Stimulated activated naive CD4-positive, alpha-beta T cell (primary cell): ENCODE measurements at regions not wholly inside any gene's neighbourhood (a gene's known extent, or its start where the extent isn't known, plus 50 kb on each side); places are given as distances from the start of the nearest gene placed in this dataset.

ENCODE experiments used
- DNase-seq, 6 experiments: peaks; one replicate each; lab custom pipeline; 2025; lab: John Stamatoyannopoulos, UW

DNA sequence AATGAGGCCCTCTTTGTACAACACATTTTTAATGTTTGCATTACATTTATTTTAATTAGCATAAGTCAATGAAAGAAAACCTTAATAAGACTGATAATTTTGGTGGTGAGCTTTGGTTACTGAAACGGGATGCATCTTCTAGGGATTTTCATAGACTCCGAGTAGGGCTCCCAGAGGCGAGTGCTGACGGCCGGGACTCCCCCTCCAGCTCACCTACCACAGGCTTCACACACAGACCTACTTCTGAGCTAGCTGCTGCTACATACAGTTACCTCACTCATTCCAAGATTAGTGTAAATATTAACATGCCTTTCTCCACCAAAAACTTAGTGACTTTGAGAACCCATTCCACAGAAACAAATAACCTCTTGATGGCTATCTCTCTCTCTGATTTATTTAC lies 271.1 kb downstream of the GALR1 start:
- no peak for DNase-seq

DNA sequence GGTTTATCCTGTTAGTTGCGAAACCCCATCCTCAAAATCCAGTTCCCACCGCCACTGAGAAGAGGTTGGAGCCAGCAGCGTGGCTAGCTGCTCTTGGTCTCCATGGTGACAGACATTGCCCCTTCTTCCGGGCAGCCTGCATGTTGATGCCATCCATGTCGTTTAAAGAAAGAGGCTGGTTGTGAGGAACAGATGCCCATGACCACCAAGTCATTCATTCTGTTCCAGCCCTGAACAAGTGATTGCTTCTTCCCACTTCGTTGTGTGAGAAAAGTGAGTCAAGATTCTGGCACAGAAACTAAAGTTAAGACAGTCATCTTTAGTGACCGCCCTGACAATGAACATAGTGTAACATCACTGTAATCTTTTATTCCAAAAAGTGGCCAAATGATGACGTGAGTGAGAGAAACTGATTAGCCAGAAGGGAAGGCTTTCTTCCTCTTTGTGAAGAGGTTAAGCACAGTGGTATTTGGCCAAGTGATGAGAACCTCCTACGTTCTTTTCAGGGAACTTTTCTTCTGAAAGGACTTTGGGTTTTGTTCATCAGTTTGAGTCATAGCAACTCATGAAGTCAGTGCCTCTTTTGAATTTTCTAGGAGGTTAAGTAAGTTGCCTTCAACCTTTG lies 272.5 kb downstream of the GALR1 start:
- DNase-seq: no peak

DNA sequence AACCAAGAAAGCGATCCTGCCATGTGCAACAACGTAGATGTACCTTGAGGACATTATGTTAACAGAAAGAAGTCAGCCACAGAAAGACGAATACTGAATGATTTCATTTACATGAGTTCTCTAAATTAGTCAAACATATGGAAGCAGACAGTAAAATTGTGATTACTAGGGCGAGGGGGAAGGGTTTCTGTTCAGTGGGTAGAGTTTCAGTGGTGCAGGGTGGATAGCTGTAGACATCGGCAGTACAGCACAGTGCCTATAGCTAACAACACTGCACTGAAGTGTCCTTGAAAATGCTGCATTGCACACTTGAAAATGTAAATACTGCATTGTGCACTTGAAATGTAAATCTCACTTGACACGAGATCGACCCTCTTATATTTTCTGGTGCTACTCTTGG lies 275.3 kb downstream of the GALR1 start:
- DNase-seq: no peak

DNA sequence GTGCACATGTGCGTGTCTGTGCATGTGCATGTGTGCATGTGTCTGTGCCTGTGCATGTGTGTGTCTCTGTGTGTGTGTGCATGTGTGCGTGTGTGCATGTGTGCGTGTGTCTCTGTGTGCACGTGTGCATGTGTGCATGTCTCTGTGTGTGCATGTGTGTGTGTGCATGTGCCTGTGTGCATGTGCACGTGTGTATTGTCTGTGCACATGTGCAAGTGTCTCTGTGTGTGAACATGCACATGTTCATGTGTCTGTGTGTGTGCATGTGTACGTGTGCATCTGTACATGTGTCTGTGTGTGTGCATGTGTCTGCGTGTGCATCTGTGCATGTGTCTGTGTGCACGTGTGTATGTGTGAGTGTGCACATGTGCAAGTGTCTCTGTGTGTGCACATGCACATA lies 277.3 kb downstream of the GALR1 start:
- no peak for DNase-seq

DNA sequence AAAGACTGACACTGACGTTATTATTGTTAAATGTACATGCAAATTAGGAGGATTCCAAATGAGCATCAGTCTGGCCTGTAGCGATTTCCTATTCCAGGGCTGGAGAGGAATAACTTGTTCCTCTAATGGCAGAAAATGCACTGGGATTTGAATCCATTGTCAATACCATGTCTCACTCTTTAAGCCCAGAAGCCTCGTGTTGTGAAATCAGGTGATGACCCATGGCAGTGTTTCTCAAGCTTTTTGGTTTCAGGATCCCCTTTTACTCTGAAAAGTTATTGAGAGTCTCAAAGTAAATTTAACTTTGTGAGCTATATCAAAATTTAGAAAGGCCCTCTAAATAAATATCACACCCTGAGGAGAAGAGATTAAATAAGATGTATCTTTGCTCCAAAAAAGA lies 279.2 kb downstream of the GALR1 start:
- DNase-seq: no peak

DNA sequence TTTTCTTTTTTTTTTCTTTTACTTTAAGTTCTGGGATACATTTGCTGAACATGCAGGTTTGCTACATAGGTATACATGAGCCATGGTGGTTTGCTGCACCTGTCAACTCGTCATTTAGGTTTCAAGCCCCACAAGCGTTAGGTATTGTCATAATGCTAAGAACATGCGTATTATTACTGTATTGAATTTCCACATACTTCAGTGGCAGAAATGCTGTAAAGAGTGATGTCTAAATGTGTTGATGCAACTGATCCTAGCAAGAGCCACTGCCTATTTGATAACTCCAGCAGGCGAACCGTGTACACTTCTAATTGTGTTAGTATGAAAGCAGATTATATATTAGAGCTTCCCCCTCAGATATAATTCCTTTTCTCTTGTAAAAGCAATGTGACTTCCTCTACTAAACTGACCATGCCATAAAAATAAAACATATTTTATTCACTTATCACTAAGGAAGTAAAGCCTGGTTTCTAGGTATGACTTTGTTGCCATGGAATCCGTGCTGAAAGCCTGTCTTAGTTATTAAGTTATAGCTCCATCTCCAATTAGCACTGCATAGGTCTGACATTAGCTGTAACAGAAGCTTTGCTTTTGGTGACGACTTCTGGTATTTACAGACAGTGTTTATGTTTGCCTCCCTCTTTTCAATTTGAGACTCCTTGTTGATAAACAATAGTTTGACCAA lies 280.0 kb downstream of the GALR1 start:
- DNase-seq: no peak

DNA sequence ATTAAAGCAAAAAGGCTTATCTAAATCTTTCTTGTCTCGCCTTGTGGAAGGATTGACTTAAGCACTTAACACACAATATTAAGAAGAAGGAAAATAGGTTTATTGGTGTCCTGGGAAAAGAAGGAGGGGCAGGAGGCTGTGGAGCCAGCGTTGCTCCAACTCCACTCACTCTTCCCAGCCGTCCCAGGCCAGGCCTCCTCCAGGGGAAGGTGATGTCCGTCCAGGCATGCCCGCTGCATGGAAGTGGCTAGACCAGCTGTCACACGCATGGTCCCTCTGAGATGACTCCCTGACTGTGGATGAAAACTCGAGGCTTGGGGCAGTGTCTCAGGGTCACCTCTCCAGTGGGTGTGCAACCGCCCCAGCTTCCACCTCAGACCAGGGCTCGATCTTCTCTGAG lies 281.1 kb downstream of the GALR1 start:
- DNase-seq: no peak

DNA sequence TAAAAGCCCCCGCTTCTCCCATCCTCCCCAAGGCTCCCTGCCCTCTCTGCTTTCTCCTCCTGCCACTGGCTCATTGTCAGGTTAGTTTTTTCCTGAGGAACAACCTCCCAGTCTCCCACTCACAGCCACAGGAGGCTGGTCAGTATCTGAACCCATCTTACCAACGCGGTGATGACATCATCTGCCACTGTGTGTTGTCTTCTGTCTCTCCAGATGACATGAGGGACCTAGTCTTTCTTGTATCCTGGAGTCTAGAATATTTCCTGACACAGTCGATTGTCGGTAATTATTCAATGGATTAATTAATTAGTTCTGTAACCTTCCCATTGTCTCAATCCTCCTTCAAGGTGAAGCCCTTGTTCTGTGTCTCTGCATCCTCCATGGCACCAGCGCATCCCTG lies 290.2 kb downstream of the GALR1 start:
- no peak for DNase-seq

DNA sequence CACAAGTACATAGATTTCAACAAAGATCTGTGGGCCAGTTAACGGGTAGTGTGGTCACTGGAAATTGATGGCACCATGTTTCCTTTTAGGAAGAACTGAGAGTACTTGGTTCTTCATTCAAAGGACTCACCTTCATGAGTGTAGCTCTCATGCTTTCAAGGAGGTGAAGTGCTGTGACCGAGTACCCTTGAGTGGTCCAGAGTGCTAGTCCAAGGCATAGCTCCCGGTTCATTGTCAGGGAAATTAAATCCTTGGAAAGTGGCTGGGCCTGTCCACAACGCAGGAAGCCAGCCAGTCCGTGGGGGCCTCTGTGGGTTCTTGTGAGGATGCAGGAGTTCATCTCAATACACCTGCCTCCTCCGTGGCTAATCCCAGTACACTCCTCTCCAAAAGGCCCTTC lies 295.1 kb downstream of the GALR1 start:
- no peak for DNase-seq

DNA sequence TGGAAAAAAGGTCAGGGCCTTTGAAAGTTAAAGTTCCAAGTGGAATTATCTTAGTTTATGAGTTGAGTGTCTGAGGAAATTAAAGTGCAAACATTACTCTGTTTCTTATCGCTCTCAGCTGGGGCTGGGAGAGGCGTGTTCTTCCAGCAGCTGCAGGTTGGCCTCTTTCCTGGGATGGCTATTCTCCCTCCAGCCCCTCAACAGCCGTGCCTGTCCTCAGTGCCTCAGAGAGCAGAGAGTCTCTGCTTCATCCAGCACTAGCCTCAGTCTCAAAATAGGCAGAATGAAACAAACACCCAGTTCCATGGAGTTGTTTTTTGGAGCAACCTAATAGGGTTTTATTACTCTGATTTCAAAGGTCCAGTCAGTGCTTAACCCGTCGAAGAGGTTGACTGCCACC lies 298.1 kb downstream of the GALR1 start:
- DNase-seq: no peak

DNA sequence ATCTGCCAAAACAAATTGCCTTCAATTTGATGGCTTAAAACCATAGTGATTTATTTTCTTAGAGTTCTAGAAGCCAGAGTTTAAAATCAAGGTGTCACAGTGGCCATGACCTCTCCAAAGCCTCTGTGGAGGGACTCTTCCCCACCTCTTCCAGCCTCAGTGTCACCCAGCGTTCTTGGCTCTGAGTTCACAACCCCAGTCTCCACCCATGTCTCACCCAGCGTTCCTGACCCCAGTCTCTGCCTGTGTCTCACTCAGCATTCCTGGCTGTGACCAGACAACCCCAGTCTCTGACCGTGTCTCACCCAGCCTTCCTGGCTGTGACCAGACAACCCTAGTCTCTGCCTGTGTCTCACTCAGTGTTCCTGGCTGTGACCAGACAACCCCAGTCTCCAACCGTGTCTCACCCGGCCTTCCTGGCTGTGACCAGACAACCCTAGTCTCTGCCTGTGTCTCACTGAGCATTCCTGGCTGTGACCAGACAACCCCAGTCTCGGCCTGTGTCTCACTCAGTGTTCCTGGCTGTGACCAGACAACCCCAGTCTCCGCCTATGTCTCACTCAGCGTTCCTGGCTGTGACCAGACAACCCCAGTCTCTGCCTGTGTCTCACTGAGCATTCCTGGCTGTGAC lies 299.3 kb downstream of the GALR1 start:
- DNase-seq: no peak

DNA sequence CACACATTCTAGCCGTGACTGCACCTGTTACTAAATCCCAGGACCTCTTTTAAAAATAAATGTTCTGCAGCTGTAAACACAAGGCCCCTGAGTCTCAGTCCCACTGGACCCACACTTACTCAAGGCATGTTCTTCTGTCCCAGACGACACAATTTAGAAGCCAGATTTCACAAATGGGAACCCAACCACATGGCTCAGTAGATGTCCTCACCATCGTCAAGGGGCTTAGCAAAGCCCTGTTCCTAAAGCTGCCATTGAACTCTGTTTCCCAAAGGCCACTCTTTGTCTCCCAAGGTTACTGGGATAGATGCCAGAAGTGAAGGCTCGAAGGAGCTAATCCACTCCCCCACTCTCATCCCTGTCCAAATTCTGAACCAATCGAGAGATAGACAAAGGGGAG lies 301.0 kb downstream of the GALR1 start:
- DNase-seq: no peak

DNA sequence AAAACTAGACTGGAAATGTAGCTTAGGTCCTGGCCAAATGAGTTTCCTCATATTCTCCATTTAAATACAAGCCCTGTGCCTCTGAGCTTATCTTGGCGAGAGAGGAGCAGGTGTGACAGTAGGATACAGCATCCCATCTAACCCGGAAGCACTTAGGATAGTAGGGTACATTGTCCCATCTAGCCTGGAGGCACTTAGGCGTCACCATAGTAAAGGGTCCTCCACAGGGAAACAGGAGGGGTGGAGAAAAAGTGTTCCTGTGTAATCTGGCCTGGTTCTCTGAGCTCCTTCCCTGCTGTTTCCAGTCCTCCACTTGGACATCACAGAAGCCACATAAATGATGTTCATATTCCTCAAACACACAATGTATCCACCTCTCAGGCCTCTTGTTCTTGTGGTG lies 301.4 kb downstream of the GALR1 start:
- no peak for DNase-seq

DNA sequence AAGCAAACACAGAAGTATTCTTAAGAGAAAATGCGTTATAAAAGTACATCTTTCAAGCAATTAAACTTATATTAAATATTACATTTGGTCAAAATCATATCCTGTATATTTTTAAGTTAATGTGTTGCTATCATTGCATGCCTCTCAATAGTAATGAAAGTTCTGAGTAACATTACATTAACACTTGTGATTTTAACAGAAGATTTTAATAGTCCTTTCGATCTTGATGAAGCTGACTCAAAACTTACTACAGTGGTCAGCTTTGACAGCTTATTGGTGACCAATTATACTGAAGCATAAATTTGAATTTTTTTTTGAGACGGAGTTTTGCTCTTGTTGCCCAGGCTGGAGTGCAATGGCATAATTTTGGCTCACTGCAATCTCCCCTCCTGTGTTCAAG lies 303.3 kb downstream of the GALR1 start:
- DNase-seq: no peak

DNA sequence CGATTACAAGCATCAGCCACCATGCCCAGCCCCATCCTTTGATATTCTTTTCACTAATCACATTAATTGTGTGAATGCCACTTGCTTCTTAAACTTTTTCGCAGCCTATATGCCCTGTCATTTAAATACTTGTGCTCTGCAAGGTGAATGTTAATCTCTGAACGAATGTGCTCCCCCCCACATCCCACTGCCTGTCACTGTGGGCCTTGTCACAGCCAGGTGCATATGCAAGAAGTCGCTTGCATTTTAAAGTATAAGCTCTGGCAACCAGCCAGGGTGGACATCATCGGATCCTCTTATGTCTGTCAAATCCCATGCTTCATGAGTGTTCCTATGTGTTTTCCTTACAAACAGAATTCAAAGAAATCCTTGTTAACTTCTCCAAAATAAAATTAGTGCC lies 304.4 kb downstream of the GALR1 start:
- no peak for DNase-seq

DNA sequence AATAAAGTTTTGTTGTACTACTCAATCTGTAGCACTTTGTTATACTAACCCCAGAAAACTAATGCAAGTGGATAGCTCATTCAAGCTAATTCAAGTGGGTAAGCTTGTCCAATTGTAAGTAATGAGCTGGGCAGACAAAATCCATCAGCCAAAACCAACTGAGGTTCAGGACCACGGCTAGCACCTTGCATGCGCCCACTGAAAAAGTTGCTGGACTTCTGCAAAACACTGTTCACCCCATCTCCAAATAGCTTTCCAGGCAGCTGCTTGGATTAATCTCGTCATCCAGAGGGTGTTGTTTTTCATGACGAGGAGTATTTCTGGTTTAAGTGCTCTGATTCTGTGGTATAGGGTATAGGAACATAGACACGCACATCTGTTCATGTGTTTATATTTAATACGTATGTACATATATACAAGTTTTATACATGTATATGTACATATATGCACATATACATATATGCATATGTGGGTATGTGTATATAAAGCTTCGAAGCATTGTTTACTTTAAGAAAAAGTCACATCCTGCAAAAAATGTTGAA lies 307.5 kb downstream of the GALR1 start:
- no peak for DNase-seq

DNA sequence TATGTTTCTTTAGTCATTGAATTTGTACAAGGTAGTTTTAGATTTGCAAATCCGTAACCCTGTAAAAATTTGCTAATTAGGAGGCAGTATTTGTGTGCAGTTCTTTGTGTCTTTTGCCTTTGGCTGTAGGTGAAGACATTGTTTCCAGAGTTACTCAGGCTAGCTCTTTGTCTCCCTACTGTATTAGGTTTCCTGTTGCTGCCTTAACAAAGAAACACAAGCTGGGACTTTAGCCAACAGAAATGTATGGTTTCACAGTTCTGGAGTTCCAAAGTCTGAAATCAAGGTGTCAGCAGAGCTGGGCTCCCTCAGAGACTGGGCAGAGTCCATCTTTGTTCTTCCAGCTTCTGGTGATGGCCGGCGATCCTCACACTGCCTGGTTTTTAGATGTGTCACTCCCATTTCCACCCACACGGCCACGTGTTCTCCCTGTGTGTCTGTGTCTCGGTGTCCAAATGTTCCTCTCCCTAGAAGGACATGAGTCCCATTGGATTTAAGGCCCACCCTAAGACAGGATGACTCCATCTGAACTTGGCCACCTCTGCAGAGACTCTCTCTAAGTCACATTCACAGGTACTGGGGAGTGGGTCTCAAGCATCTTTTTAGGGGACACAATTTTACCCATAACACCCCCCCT lies 309.7 kb downstream of the GALR1 start:
- DNase-seq: no peak

DNA sequence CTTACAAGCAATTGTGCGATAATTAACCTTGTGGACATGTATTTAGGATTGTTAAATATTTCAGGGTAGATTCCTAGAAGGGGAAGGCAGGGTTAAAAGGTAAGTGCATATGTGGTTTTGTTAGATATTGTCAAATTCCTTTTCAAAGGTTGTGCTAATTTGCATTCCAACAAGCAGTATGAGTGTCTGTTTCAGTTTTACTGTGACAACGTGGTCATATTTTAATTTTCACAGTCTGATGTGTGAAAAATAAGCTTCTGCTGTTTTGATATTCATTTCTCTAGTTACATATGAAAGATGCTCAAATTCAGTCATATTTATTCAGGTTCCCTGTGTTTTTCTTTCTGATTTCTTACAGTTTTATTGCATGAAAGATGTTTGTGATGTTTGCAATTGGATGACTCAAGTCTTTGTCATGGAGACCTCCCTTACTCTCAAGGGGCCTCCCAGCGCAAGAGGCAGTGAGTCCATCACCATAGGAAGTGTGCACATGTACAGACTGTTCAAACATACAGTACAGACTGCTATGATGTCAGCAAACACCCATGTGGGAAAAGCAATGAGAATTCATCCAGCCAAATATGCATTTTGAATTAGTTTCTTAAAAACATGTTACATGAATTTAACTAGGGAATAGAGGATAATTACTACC lies 310.8 kb downstream of the GALR1 start:
- no peak for DNase-seq

DNA sequence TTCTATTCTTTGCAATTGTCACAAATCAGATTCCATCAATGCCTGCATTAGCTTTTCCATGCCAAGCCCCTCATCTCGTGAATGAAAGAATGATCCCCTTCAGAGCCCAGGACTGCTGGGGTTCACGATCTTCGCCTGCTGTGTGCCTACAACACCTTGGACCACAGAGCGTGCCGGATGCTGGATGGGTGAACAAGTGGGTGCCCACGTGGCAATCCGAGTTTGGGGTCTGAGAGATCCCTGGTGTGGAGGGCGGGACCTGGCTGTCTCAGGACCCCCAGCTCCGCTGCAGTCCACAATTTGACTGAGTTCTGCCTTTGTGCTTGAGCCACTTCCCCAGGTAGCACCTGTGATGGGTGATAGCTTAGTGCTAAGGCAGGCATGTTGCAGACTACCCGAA lies 317.0 kb downstream of the GALR1 start:
- no peak for DNase-seq

DNA sequence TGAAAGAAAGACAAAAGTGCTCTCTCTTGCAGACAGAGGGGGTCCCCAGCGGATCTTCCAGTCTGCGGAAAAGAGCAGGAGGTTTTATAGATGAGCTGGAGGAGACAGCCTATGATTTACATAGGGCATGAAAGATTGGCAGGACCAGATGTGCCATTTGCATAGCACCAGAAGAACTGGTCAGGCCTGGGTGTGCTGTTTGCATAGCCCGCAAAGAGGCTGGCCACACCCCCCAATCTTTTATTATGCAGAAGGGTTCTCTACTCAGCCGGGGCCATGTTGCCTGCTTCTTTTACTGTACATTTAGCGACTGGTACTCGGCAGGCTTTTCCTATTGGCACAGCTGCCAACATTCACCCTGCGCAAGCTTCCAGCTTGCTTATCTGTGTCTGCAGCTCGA lies 317.6 kb downstream of the GALR1 start:
- DNase-seq: no peak

DNA sequence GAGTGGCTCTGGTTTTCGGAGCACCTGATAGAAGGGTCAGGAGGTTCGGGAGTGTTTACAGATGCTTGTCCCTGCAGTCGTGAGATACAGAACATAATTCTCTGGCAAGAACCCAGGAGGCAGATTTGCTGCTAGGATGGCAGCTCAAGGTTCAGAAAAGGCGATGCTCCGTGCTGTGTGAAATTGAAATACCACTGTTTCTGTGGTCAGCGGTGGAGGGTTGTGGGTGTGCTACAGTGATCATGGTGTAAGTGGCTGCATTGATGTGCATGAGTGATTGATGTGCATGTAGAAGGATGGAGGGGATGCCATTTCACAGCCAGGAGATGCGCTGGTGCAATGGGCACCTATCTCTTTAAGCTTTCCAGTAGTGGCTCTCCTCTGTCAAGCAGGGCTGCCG lies 322.1 kb downstream of the GALR1 start:
- DNase-seq: no peak

DNA sequence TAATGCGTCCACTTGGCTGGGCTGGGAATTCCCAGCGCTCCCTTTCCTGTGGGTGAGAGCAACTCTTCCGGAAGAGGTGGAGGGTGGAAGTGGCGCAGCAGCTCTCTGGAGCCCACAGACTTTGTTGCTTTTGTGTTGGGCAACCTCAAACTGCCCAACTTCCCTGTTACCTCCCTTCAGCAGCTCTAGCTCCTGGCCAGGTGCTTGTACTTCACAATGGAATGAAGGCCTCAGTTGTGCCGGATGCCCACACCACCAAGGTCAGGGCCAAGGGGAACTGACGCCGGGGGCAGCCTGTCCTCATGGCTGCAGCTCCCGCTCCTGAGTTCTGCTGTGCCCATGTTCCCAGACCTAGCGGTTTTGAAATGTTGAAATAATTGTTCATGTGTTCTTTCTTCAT lies 322.9 kb downstream of the GALR1 start:
- DNase-seq: no peak

DNA sequence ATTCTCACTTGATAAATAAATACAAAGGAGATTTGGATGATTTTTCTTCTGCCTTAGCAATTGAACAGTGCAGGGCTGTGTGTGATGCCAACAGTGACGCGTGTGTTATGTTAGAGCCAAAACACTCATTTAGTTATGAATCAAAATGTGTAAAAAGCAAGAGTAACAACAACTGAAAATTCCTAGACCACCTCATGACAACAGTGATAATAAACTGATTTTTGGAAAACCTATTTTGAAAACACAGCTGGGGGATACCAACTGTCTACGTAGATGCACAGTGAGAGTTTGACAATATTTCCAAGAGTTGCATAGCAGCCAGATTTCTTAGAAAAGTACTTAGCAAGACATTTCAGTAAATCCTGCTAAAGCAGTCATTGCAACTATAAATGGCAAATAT lies 323.9 kb downstream of the GALR1 start:
- DNase-seq: no peak
